Activated CD4-positive, alpha-beta memory T cell treated with anti-CD3 and anti-CD28 coated beads for 36 hours (primary cell): ENCODE measurements at regions not wholly inside any gene's neighbourhood (a gene's known extent, or its start where the extent isn't known, plus 50 kb on each side); places are given as distances from the start of the nearest gene placed in this dataset.
"Not testable (repeated sequence)": the region's sequence is repeated elsewhere in the genome, so short reads cannot be mapped to it uniquely, and the experiment has no call there.

Experiments
- CTCF ChIA-PET: fragments of 350-600 bp; sonication (Branson Sonifier 250); formaldehyde crosslinking; loops from one replicate; lab custom pipeline; 2021; ENCODE audit warnings: antibody characterized with exemption, inconsistent platforms; lab: Charles Lee
- POLR2A ChIA-PET: fragments of 350-600 bp; sonication (Branson Sonifier 250); formaldehyde crosslinking; loops from one replicate; lab custom pipeline; 2021; ENCODE audit warnings: antibody characterized with exemption; lab: Charles Lee
- DNase-seq: peaks from one replicate; pipeline ENCODE4 v3.0.0-alpha.2; 2020
- H3K27ac Mint-ChIP-seq: one replicate; pipeline ENCODE4 v1.8.0; 2021; ENCODE audit warnings: mixed read lengths
- H3K27me3 Mint-ChIP-seq: one replicate; pipeline ENCODE4 v1.8.0; 2021; ENCODE audit warnings: mixed read lengths
- H3K36me3 Mint-ChIP-seq: one replicate; pipeline ENCODE4 v1.8.0; 2021; ENCODE audit warnings: mixed read lengths
- H3K4me1 Mint-ChIP-seq: one replicate; pipeline ENCODE4 v1.8.0; 2021; ENCODE audit warnings: low read depth, mixed read lengths
- H3K4me3 Mint-ChIP-seq: one replicate; pipeline ENCODE4 v1.8.0; 2021; ENCODE audit warnings: mild to moderate bottlenecking, mixed read lengths
- H3K9me3 Mint-ChIP-seq: one replicate; pipeline ENCODE4 v1.8.0; 2021; ENCODE audit warnings: mixed read lengths
- intact Hi-C: fragments of 100-400 bp; cut with micrococcal nuclease; formaldehyde crosslinking; loops from one replicate; pipeline ENCODE4 v1.15.1; 2023

GRCh38 chr2:53366543-53366942 is 401.1 kb upstream of the CHAC2 start:
- no peaks in the 10 kb centered on the region for H3K36me3 Mint-ChIP-seq
- ChIA-PET CTCF (interaction anchor here (0.6 kb wide), 1 partner anchor 523 kb away, joined by 3 read pairs; no protein-coding TSS in a partner anchor), POLR2A (no interaction called here)
- H3K4me3 Mint-ChIP-seq: no peak overlapping the region
- intact Hi-C loops: no loop called here
- H3K27ac Mint-ChIP-seq: no peak overlapping the region
- DNase-seq: no peak
- no peaks in the 10 kb centered on the region for H3K4me1 Mint-ChIP-seq
- H3K27me3 Mint-ChIP-seq: no peaks in the 10 kb centered on the region
- peaks cover 15% of the 10 kb centered on the region for H3K9me3 Mint-ChIP-seq

GRCh38 chr2:53362934-53363333 is 404.7 kb upstream of the CHAC2 start:
- CTCF ChIA-PET: no interaction called here
- POLR2A ChIA-PET: no interaction called here
- Mint-ChIP-seq H3K4me1 (no peaks in the 10 kb centered on the region), H3K27ac (no peak overlapping the region), H3K9me3 (peaks cover 21% of the 10 kb centered on the region), H3K27me3 (no peaks in the 10 kb centered on the region), H3K4me3 (no peak overlapping the region), H3K36me3 (no peaks in the 10 kb centered on the region)
- intact Hi-C loops: no loop called here
- no peak for DNase-seq

GRCh38 chr2:53356291-53356905 is 411.2 kb upstream of the CHAC2 start:
- ChIA-PET POLR2A (no interaction called here), CTCF (no interaction called here)
- H3K27me3 Mint-ChIP-seq: no peaks in the 10 kb centered on the region
- no peak for DNase-seq
- no peak overlapping the region for H3K4me3 Mint-ChIP-seq
- intact Hi-C loops: no loop called here
- no peaks in the 10 kb centered on the region for H3K4me1 Mint-ChIP-seq
- H3K9me3 Mint-ChIP-seq: peaks cover 11% of the 10 kb centered on the region
- H3K27ac Mint-ChIP-seq: no peak overlapping the region
- no peaks in the 10 kb centered on the region for H3K36me3 Mint-ChIP-seq

- H3K9me3 Mint-ChIP-seq: peaks cover 6% of the 10 kb centered on the region
Observed at GRCh38 chr2:53353135-53354114, 414.2 kb upstream of the CHAC2 start.

GRCh38 chr2:53347269-53347668 is 420.3 kb upstream of the CHAC2 start:
- no peaks in the 10 kb centered on the region for H3K9me3 Mint-ChIP-seq
- intact Hi-C loops: no loop called here

More at GRCh38 chr2:53353135-53354114, 414.2 kb upstream of the CHAC2 start:
- H3K36me3 Mint-ChIP-seq: no peaks in the 10 kb centered on the region
- H3K4me1 Mint-ChIP-seq: no peaks in the 10 kb centered on the region
- H3K4me3 Mint-ChIP-seq: no peak overlapping the region
- DNase-seq: no peak
- H3K27me3 Mint-ChIP-seq: no peaks in the 10 kb centered on the region
- intact Hi-C loops: no loop called here
- no peak overlapping the region for H3K27ac Mint-ChIP-seq
- ChIA-PET CTCF (no interaction called here), POLR2A (no interaction called here)

GRCh38 chr2:53342248-53342647 is 425.4 kb upstream of the CHAC2 start:
- Mint-ChIP-seq H3K27ac (no peak overlapping the region), H3K36me3 (no peaks in the 10 kb centered on the region), H3K27me3 (no peaks in the 10 kb centered on the region), H3K4me3 (no peak overlapping the region), H3K4me1 (no peaks in the 10 kb centered on the region), H3K9me3 (no peaks in the 10 kb centered on the region)
- intact Hi-C loops: no loop called here
- DNase-seq: no peak
- CTCF ChIA-PET: no interaction called here
- POLR2A ChIA-PET: no interaction called here

More at GRCh38 chr2:53347269-53347668, 420.3 kb upstream of the CHAC2 start:
- H3K4me1 Mint-ChIP-seq: no peaks in the 10 kb centered on the region
- ChIA-PET CTCF (no interaction called here), POLR2A (no interaction called here)
- no peak overlapping the region for H3K27ac Mint-ChIP-seq
- no peak for DNase-seq
- H3K27me3 Mint-ChIP-seq: no peaks in the 10 kb centered on the region
- no peaks in the 10 kb centered on the region for H3K36me3 Mint-ChIP-seq
- H3K4me3 Mint-ChIP-seq: no peak overlapping the region

GRCh38 chr2:53334610-53335009 is 433.0 kb upstream of the CHAC2 start:
- CTCF ChIA-PET: no interaction called here
- Mint-ChIP-seq H3K9me3 (no peaks in the 10 kb centered on the region), H3K4me3 (no peak overlapping the region), H3K4me1 (no peaks in the 10 kb centered on the region), H3K27me3 (no peaks in the 10 kb centered on the region), H3K27ac (no peak overlapping the region), H3K36me3 (no peaks in the 10 kb centered on the region)
- POLR2A ChIA-PET: no interaction called here
- intact Hi-C loops: no loop called here
- DNase-seq: no peak

- no peaks in the 10 kb centered on the region for H3K27me3 Mint-ChIP-seq
- POLR2A ChIA-PET: no interaction called here
- CTCF ChIA-PET: no interaction called here
- no peak for DNase-seq
- no peaks in the 10 kb centered on the region for H3K9me3 Mint-ChIP-seq
- no peak overlapping the region for H3K4me3 Mint-ChIP-seq
- no peak overlapping the region for H3K27ac Mint-ChIP-seq
- H3K36me3 Mint-ChIP-seq: no peaks in the 10 kb centered on the region
- H3K4me1 Mint-ChIP-seq: no peaks in the 10 kb centered on the region
- intact Hi-C loops: no loop called here
Observed at GRCh38 chr2:53331667-53332066, 435.9 kb upstream of the CHAC2 start.

- Mint-ChIP-seq H3K36me3 (no peaks in the 10 kb centered on the region), H3K27ac (no peak overlapping the region), H3K4me1 (no peaks in the 10 kb centered on the region), H3K27me3 (no peaks in the 10 kb centered on the region), H3K9me3 (no peaks in the 10 kb centered on the region), H3K4me3 (no peak overlapping the region)
- intact Hi-C loops: no loop called here
- DNase-seq: no peak
- ChIA-PET CTCF (no interaction called here), POLR2A (no interaction called here)
Observed at GRCh38 chr2:53317861-53318260, 449.7 kb upstream of the CHAC2 start.

GRCh38 chr2:53315149-53315548 is 452.5 kb upstream of the CHAC2 start:
- ChIA-PET CTCF (no interaction called here), POLR2A (no interaction called here)
- no peaks in the 10 kb centered on the region for H3K9me3 Mint-ChIP-seq
- H3K4me1 Mint-ChIP-seq: no peaks in the 10 kb centered on the region
- H3K27me3 Mint-ChIP-seq: no peaks in the 10 kb centered on the region
- intact Hi-C loops: no loop called here
- DNase-seq: no peak
- H3K36me3 Mint-ChIP-seq: no peaks in the 10 kb centered on the region
- no peak overlapping the region for H3K27ac Mint-ChIP-seq
- no peak overlapping the region for H3K4me3 Mint-ChIP-seq

- no peak for DNase-seq
- Mint-ChIP-seq H3K27ac (no peak overlapping the region), H3K4me1 (no peaks in the 10 kb centered on the region), H3K4me3 (no peak overlapping the region), H3K36me3 (no peaks in the 10 kb centered on the region), H3K27me3 (no peaks in the 10 kb centered on the region), H3K9me3 (no peaks in the 10 kb centered on the region)
- ChIA-PET CTCF (no interaction called here), POLR2A (no interaction called here)
- intact Hi-C loops: no loop called here
Observed at GRCh38 chr2:53314718-53315117, 452.9 kb upstream of the CHAC2 start.

GRCh38 chr2:53313644-53314043 is 454.0 kb upstream of the CHAC2 start:
- H3K4me3 Mint-ChIP-seq, intact Hi-C loops, H3K27ac Mint-ChIP-seq, POLR2A ChIA-PET, CTCF ChIA-PET, H3K4me1 Mint-ChIP-seq, H3K36me3 Mint-ChIP-seq, H3K27me3 Mint-ChIP-seq, H3K9me3 Mint-ChIP-seq, DNase-seq: not testable (repeated sequence)
